T-helper 1 cell treated with Interleukin-12 subunit alpha and Interleukin-12 subunit beta and Interleukin-4 antibody, amounts not matched to agents 30 μg/mL and 1 μg/mL, for 36 hours (primary cell): ENCODE measurements at regions not wholly inside any gene's neighbourhood (a gene's known extent, or its start where the extent isn't known, plus 50 kb on each side); places are given as distances from the start of the nearest gene placed in this dataset.

Experiments
- H3K27ac Mint-ChIP-seq: one replicate; pipeline ENCODE4 v1.8.0; 2021; ENCODE audit warnings: mild to moderate bottlenecking, mixed read lengths
- H3K27me3 Mint-ChIP-seq: one replicate; pipeline ENCODE4 v1.8.0; 2021; ENCODE audit warnings: low read depth, mixed read lengths
- H3K36me3 Mint-ChIP-seq: one replicate; pipeline ENCODE4 v1.8.0; 2021; ENCODE audit warnings: low read depth, mixed read lengths
- H3K4me1 Mint-ChIP-seq: one replicate; pipeline ENCODE4 v1.8.0; 2021; ENCODE audit warnings: low read depth, mixed read lengths
- H3K4me3 Mint-ChIP-seq: one replicate; pipeline ENCODE4 v1.8.0; 2021; ENCODE audit warnings: mild to moderate bottlenecking, moderate library complexity, mixed read lengths
- H3K9me3 Mint-ChIP-seq: one replicate; pipeline ENCODE4 v1.8.0; 2021; ENCODE audit warnings: mixed read lengths

- H3K4me3 Mint-ChIP-seq: no peak overlapping the region
- H3K9me3 Mint-ChIP-seq: no peaks in the 10 kb centered on the region
- H3K36me3 Mint-ChIP-seq: no peaks in the 10 kb centered on the region
- no peaks in the 10 kb centered on the region for H3K4me1 Mint-ChIP-seq
- H3K27ac Mint-ChIP-seq: no peak overlapping the region
- H3K27me3 Mint-ChIP-seq: peaks cover 2% of the 10 kb centered on the region
Observed at GRCh38 chr3:181290941-181291340, 301.4 kb upstream of the DNAJC19 start.

GRCh38 chr3:181289306-181289705, 299.8 kb upstream of the DNAJC19 start:
- no peak overlapping the region for H3K27ac Mint-ChIP-seq
- H3K36me3 Mint-ChIP-seq: no peaks in the 10 kb centered on the region
- no peaks in the 10 kb centered on the region for H3K9me3 Mint-ChIP-seq
- no peaks in the 10 kb centered on the region for H3K27me3 Mint-ChIP-seq
- H3K4me1 Mint-ChIP-seq: no peaks in the 10 kb centered on the region
- H3K4me3 Mint-ChIP-seq: no peak overlapping the region

- no peaks in the 10 kb centered on the region for H3K27me3 Mint-ChIP-seq
- no peaks in the 10 kb centered on the region for H3K36me3 Mint-ChIP-seq
- no peaks in the 10 kb centered on the region for H3K4me1 Mint-ChIP-seq
- H3K9me3 Mint-ChIP-seq: no peaks in the 10 kb centered on the region
- no peak overlapping the region for H3K27ac Mint-ChIP-seq
- no peak overlapping the region for H3K4me3 Mint-ChIP-seq
Observed at GRCh38 chr3:181288145-181288544, 298.6 kb upstream of the DNAJC19 start.

GRCh38 chr3:181279239-181279565, 289.7 kb upstream of the DNAJC19 start:
- H3K27ac Mint-ChIP-seq: no peak overlapping the region
- H3K27me3 Mint-ChIP-seq: peaks cover 12% of the 10 kb centered on the region
- H3K4me1 Mint-ChIP-seq: no peaks in the 10 kb centered on the region
- H3K36me3 Mint-ChIP-seq: no peaks in the 10 kb centered on the region
- no peaks in the 10 kb centered on the region for H3K9me3 Mint-ChIP-seq
- no peak overlapping the region for H3K4me3 Mint-ChIP-seq

- Mint-ChIP-seq H3K27me3 (peaks cover 12% of the 10 kb centered on the region), H3K27ac (no peak overlapping the region), H3K4me1 (no peaks in the 10 kb centered on the region), H3K9me3 (no peaks in the 10 kb centered on the region), H3K36me3 (no peaks in the 10 kb centered on the region), H3K4me3 (no peak overlapping the region)
Observed at GRCh38 chr3:181278468-181279238, 289.1 kb upstream of the DNAJC19 start.

GRCh38 chr3:181276358-181276896, 286.9 kb upstream of the DNAJC19 start:
- peaks cover 12% of the 10 kb centered on the region for H3K27me3 Mint-ChIP-seq
- H3K36me3 Mint-ChIP-seq: no peaks in the 10 kb centered on the region
- H3K4me3 Mint-ChIP-seq: no peak overlapping the region
- H3K4me1 Mint-ChIP-seq: no peaks in the 10 kb centered on the region
- no peaks in the 10 kb centered on the region for H3K9me3 Mint-ChIP-seq
- no peak overlapping the region for H3K27ac Mint-ChIP-seq

- no peaks in the 10 kb centered on the region for H3K36me3 Mint-ChIP-seq
- peaks cover 12% of the 10 kb centered on the region for H3K27me3 Mint-ChIP-seq
- no peaks in the 10 kb centered on the region for H3K4me1 Mint-ChIP-seq
- no peak overlapping the region for H3K4me3 Mint-ChIP-seq
- no peaks in the 10 kb centered on the region for H3K9me3 Mint-ChIP-seq
- H3K27ac Mint-ChIP-seq: no peak overlapping the region
Observed at GRCh38 chr3:181274025-181274424, 284.5 kb upstream of the DNAJC19 start.

- Mint-ChIP-seq H3K36me3 (no peaks in the 10 kb centered on the region), H3K4me3 (no peak overlapping the region), H3K27ac (no peak overlapping the region), H3K9me3 (peaks cover 6% of the 10 kb centered on the region), H3K4me1 (peaks cover 3% of the 10 kb centered on the region), H3K27me3 (peaks cover 9% of the 10 kb centered on the region)
Observed at GRCh38 chr3:181267312-181267711, 277.8 kb upstream of the DNAJC19 start.

GRCh38 chr3:181265750-181266333, 276.3 kb upstream of the DNAJC19 start:
- H3K4me3 Mint-ChIP-seq: peak overlapping the region; percentile 79
- H3K9me3 Mint-ChIP-seq: peaks cover 6% of the 10 kb centered on the region
- no peak overlapping the region for H3K27ac Mint-ChIP-seq
- no peaks in the 10 kb centered on the region for H3K36me3 Mint-ChIP-seq
- H3K27me3 Mint-ChIP-seq: peaks cover 9% of the 10 kb centered on the region
- peaks cover 3% of the 10 kb centered on the region for H3K4me1 Mint-ChIP-seq

- Mint-ChIP-seq H3K27me3 (peaks cover 9% of the 10 kb centered on the region), H3K27ac (no peak overlapping the region), H3K4me1 (peaks cover 3% of the 10 kb centered on the region), H3K9me3 (peaks cover 6% of the 10 kb centered on the region), H3K4me3 (no peak overlapping the region), H3K36me3 (no peaks in the 10 kb centered on the region)
Observed at GRCh38 chr3:181264486-181264885, 274.9 kb upstream of the DNAJC19 start.

GRCh38 chr3:181253796-181254195, 264.3 kb upstream of the DNAJC19 start:
- H3K27me3 Mint-ChIP-seq: peaks cover 3% of the 10 kb centered on the region
- no peak overlapping the region for H3K27ac Mint-ChIP-seq
- H3K4me3 Mint-ChIP-seq: no peak overlapping the region
- H3K9me3 Mint-ChIP-seq: no peaks in the 10 kb centered on the region
- H3K4me1 Mint-ChIP-seq: no peaks in the 10 kb centered on the region
- no peaks in the 10 kb centered on the region for H3K36me3 Mint-ChIP-seq

GRCh38 chr3:181252631-181253030, 263.1 kb upstream of the DNAJC19 start:
- Mint-ChIP-seq H3K9me3 (no peaks in the 10 kb centered on the region), H3K4me1 (no peaks in the 10 kb centered on the region), H3K4me3 (no peak overlapping the region), H3K27ac (no peak overlapping the region), H3K27me3 (peaks cover 3% of the 10 kb centered on the region), H3K36me3 (no peaks in the 10 kb centered on the region)

GRCh38 chr3:181250714-181251113, 261.2 kb upstream of the DNAJC19 start:
- Mint-ChIP-seq H3K36me3 (no peaks in the 10 kb centered on the region), H3K4me3 (no peak overlapping the region), H3K9me3 (no peaks in the 10 kb centered on the region)

GRCh38 chr3:181239441-181239840, 249.9 kb upstream of the DNAJC19 start:
- H3K27me3 Mint-ChIP-seq: no peaks in the 10 kb centered on the region
- H3K27ac Mint-ChIP-seq: no peak overlapping the region
- H3K36me3 Mint-ChIP-seq: no peaks in the 10 kb centered on the region
- H3K4me1 Mint-ChIP-seq: no peaks in the 10 kb centered on the region
- no peak overlapping the region for H3K4me3 Mint-ChIP-seq
- no peaks in the 10 kb centered on the region for H3K9me3 Mint-ChIP-seq

More at GRCh38 chr3:181250714-181251113, 261.2 kb upstream of the DNAJC19 start:
- H3K4me1 Mint-ChIP-seq: no peaks in the 10 kb centered on the region
- H3K27ac Mint-ChIP-seq: no peak overlapping the region
- peaks cover 3% of the 10 kb centered on the region for H3K27me3 Mint-ChIP-seq

- H3K27ac Mint-ChIP-seq: no peak overlapping the region
- no peaks in the 10 kb centered on the region for H3K9me3 Mint-ChIP-seq
- no peaks in the 10 kb centered on the region for H3K4me1 Mint-ChIP-seq
- no peaks in the 10 kb centered on the region for H3K27me3 Mint-ChIP-seq
- H3K36me3 Mint-ChIP-seq: no peaks in the 10 kb centered on the region
- no peak overlapping the region for H3K4me3 Mint-ChIP-seq
Observed at GRCh38 chr3:181230258-181230657, 240.7 kb upstream of the DNAJC19 start.
